HL-60/S4 treated with phorbol 12-myristate 13-acetate at 8.2 ng/mL for 4 days and 3 days (cell line): ENCODE measurements at regions not wholly inside any gene's neighbourhood (a gene's known extent, or its start where the extent isn't known, plus 50 kb on each side); places are given as distances from the start of the nearest gene placed in this dataset.

ENCODE experiments used
- in situ Hi-C: fragments of 300-500 bp; cut with MboI; formaldehyde crosslinking; loops from 2 replicates; pipeline ENCODE4 v1.15.0; 2022; ENCODE audit warnings: low sequenced_read_pairs

DNA sequence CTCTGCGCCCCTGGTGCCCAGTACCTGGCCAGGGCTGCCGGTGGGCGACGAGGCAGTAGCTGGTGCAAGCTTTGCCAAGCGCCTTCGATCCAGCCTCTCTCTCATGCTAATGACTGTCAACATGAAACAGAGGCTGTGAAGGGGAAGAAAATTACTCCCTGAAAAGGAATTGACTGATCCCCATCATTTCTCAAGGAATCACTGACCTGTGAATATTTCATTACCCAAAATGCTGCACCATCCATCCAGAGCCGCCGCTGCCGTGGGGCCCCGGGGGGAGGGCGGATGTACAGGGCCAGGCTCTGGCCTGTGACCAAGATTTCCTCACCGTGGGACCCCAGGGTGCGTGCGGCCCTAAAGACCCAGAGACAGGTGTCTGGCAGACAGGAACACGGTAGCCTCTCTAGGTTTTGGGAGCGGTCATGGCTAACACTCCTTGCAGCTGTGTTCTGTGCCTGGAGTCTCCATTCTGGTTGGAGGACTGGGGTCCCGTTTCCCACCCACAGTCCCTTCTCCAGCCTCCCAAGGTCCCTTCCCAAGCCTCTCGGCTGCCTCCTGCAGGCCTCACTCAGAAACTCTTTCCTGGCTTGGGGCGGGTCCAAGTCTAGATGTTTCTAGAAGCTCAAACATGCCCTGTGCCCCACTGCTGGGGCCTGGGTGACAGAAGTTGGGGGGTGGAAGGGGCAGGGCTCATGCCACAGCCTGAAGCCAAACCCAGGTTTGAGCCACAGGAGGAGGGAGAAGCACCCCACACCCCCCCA, 73.3 kb downstream of the ENGASE start:
- in situ Hi-C loops = no loop called here

DNA sequence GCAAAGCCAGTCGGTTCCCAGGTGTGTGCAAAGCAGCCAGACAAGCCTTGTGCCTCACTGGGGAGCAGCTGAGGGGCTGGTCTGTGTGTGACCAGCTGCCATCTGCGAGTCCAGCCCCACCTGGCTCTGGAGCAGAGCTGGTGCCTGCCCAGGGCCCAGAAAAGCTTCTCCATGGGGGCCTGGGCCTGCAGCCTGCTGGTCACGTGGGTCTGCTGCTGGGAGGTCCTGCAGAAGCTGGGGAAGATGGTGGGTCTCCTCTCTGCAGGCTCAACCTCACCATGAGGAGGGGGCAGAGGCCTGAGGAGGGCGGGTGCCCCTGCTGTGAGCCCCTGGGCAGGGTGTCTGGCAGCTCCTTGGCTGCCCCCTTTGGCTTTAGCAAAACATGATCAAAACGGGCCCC, 71.9 kb downstream of the ENGASE start:
- in situ Hi-C loops = no loop called here

DNA sequence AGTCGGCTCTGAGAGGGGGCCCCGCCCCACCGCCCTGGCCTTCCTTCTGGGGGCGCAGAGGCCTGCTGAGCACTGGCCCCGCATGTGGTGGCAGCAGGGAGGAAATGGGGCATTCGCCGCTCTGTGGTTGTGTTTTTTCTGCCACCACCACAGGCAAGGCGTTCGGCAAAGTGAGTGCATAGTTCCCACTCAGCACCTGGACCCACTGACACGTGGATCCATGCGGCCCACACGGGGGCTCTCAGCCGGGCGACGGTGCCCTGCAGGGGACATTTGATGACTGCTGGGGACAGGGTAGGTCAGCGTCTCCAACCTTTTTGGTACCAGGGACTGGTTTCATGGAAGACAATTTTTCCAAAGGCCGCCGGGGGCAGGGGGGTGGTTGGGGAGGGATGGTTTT, 70.9 kb downstream of the ENGASE start:
- in situ Hi-C loops = no loop called here

DNA sequence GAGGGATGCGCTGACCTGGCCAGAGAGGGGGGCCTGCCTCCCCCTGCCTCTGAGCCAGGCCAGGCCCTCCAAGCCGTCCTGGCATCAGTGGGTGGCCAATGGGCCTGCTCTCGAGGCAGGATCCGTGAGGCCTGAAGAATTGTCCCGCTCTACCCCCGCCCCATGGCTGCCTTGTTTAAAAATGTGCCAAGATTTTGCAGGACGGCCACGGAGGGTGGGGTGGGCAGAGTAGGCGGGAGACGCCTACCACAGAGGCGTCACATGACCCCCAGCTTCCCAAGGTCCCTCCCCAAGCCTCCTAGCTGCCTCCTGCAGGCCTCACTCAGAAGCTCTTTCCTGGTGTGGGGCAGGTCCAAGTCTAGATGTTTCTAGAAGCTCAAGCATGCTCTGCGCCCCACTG, 69.5 kb downstream of the ENGASE start:
- in situ Hi-C loops = no loop called here

DNA sequence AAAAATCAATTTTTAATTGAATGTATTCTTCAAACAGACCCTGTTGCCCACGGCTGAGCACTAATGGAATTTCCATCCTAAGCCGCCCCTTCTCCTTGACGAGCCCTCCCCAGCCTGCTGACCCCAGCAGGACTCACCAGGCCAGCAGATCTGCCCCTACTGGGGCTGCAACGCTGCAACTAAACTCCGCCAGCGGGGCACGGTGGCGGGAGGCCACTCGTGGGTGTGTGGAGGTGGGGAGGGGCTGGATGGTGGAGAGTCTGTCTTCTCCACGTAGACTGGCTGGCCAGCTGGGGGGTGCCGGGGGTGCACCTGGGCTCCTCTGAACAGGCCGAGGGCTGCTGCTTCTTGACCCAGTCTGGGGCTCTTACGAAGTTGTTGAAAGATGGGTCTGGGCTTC, 67.8 kb downstream of the ENGASE start:
- in situ Hi-C loops = no loop called here

DNA sequence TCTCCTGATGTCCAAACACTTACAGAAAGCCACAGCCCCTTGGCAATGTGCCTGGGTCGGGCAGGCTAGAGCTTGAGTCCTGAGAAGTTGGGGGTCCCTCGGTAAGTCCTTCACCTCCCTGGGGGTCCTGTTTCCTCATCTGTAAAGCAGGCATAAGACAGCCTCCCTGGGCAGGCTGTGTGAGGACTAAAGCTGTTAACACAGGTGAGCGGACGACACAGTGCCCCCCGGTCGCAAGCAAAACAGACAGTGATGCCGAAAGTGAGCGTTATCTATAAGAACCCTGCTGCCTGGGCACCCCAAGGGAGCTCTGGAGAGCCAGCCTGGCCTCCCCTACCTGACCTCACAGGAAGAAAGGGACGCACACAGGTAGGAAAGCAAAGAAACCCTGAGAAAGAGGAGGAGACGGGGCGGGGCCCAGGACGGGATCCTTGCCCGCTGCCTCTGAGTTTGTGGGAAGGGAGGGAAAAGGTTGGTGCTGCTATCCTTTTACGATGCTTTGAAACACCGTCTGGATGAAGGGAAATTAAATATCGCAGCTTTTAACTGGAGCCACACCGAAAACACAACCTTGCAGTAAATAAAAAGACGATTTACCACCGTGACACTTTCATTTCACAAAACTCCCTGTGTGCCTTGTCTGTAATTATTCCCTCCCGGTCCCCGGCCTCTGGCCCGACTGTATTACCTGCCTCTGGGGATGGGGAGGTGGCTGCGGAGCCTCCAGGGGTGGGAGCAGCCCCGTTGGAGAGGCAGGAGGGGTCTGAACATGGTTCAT, 67.1 kb downstream of the ENGASE start:
- in situ Hi-C loops = no loop called here

DNA sequence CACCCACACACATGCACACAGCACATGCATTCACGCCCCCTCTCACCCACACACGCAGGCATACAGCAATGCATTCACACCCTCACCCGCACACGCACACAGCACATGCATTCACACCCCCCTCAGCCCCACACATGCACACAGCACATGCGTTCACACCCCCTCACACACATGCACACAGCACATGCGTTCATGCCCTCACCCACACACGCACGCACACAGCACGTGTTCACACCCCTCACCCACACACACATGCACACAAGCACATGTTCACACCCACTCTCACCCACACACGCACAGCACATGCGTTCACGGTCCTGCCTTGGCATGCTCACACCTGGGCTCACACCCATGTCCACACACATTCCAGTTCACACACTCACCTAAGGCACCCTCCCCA, 64.2 kb downstream of the ENGASE start:
- in situ Hi-C loops = no loop called here

DNA sequence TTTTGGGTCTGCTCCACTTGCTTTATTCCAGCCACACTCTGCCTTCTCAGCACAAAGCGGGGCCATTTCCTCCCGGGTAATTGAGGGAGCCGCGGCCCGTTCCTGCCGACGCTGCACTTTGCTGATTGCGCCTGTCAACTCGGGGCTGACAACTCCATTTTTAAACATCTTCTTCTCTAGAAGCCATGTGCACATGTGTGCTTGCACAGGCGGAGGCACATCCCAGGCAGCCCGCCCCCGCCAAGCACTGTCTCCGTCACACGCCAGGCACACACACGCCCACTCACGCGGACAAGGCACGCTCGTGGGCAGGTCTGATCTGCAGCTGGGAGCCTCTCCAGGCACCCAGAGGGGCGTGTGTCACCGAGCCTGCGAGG, 63.2 kb downstream of the ENGASE start:
- in situ Hi-C loops = no loop called here

DNA sequence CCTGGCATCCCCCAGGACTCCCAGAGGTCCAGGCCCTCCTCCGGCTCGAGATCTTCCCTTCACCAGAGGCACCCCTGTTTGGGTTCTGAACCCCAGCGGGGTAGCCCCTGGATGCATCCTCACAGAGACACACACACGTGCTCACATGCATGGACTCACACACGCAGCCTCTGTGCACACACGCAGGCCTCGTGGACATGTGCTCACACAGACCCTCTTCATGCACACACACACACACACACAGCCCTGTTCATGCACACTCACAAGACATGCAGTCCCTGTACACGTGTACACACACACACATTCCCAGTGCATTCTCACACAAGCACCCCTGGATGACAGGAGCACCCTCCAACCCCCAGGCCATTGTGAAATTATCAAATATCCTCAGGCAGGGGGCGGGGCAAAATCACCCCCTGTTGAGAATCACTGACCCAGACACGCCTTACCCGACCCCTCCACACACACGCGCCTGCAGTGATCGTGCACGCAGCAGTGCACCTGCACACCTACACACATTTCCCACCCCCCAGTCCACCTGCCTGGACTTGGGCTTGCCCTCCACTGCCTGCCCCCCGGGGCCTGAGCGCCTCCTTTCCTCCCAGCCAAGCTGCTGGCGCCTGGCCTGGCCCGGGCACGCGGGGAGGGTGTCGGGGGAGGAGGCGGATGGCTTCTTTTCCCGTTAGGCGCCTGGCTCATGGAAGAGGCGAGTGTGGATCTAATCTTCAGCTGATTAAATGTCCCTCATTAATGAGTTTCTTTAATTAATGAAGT, 62.6 kb downstream of the ENGASE start:
- in situ Hi-C loops = no loop called here

DNA sequence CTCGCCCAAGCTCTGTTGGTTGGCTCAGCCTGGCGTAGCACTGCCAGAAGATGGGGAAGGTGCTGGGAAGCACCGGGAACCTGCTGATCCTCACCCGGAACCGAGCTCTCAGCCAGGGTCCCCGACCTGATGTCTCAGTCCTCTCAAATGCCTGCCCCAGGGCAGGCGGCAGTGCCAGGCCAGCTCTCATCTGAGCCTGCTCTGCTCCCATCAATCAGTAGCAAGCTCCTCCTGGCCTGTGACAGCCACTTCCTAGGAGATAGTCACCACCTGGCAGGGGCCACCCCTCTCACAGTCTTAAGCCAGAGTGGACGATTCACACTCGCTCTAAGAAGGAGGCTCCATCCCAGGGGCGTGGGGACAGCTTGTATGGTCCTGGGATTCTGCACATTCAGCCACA, 62.0 kb downstream of the ENGASE start:
- in situ Hi-C loops = no loop called here
